Keratinocyte (primary cell): ENCODE measurements at regions not wholly inside any gene's neighbourhood (a gene's known extent, or its start where the extent isn't known, plus 50 kb on each side); places are given as distances from the start of the nearest gene placed in this dataset.

Experiments
- DNase-seq: peaks from one replicate; pipeline ENCODE4 v3.0.0-alpha.2; 2011; ENCODE audit warnings: low read depth, missing footprints, low spot score
- FAIRE-seq: peaks from 2 replicates; lab custom pipeline; 2011; peaks lifted over from hg19 to GRCh38; lab: Jason Lieb, UNC
- H2AFZ ChIP-seq: 2 replicates; pipeline ENCODE4 v1.6.0; 2012; ENCODE audit warnings: low read length, control low read depth, inconsistent platforms; ENCODE audit not compliant: control insufficient read depth
- H3K27ac ChIP-seq: 2 replicates; pipeline ENCODE4 v1.5.1; 2011; ENCODE audit warnings: low read length; ENCODE audit not compliant: control insufficient read depth, insufficient read depth
- H3K27me3 ChIP-seq: 3 replicates; pipeline ENCODE4 v1.6.0; 2011; ENCODE audit warnings: low read length; ENCODE audit not compliant: control insufficient read depth, insufficient read depth; ENCODE audit errors: extremely low read depth
- H3K36me3 ChIP-seq, 2 experiments: 2 replicates in 1 of 2; 3 replicates in 1 of 2; pipeline ENCODE4 v1.5.1; 2011; ENCODE audit warnings: low read length in 2 of 2, mild to moderate bottlenecking in 1 of 2; ENCODE audit not compliant: control insufficient read depth in 2 of 2, insufficient read depth in 2 of 2; ENCODE audit errors: extremely low read depth in 1 of 2
- H3K4me1 ChIP-seq: 3 replicates; pipeline ENCODE4 v1.5.1; 2011; ENCODE audit warnings: low read length; ENCODE audit not compliant: control insufficient read depth, insufficient read depth; ENCODE audit errors: extremely low read depth
- H3K4me2 ChIP-seq: 3 replicates; pipeline ENCODE4 v1.6.0; 2011; ENCODE audit warnings: low read depth, low read length; ENCODE audit not compliant: control insufficient read depth, insufficient read depth; ENCODE audit errors: extremely low read depth
- H3K4me3 ChIP-seq, 3 experiments: fragments of 200-600 bp in 1 of 3; sonication (generic) in 1 of 3; 2 replicates in 2 of 3; 3 replicates in 1 of 3; pipeline ENCODE4 v1.5.1; 2011 to 2016; ENCODE audit warnings: low read length in 3 of 3, mild to moderate bottlenecking in 3 of 3, control low read depth in 2 of 3, inconsistent platforms in 1 of 3, low read depth in 1 of 3, mixed read lengths in 1 of 3, mixed run types in 1 of 3, moderate library complexity in 1 of 3; ENCODE audit not compliant: control insufficient read depth in 2 of 3, insufficient read depth in 2 of 3; ENCODE audit errors: extremely low read depth in 1 of 3
- H3K79me2 ChIP-seq: 2 replicates; pipeline ENCODE4 v1.6.0; 2012; ENCODE audit warnings: low read length; ENCODE audit not compliant: control insufficient read depth, insufficient read depth
- H3K9ac ChIP-seq: 3 replicates; pipeline ENCODE4 v1.6.0; 2011; ENCODE audit warnings: low read length; ENCODE audit not compliant: control insufficient read depth, insufficient read depth; ENCODE audit errors: extremely low read depth
- H3K9me1 ChIP-seq: 3 replicates; pipeline ENCODE4 v1.6.0; 2011; ENCODE audit warnings: low read length; ENCODE audit not compliant: control insufficient read depth, insufficient read depth; ENCODE audit errors: extremely low read depth
- H3K9me3 ChIP-seq: 2 replicates; pipeline ENCODE4 v1.5.1; 2012; ENCODE audit warnings: low read depth, low read length; ENCODE audit not compliant: control insufficient read depth
- H4K20me1 ChIP-seq: 3 replicates; pipeline ENCODE4 v1.6.0; 2011; ENCODE audit warnings: low read length; ENCODE audit not compliant: control insufficient read depth, insufficient read depth; ENCODE audit errors: extremely low read depth
- CTCF ChIP-seq, 3 experiments: IDR thresholded peaks in 1 of 3; conservative IDR thresholded peaks in 1 of 3; optimal IDR thresholded peaks in 1 of 3; 2 replicates in 2 of 3; 3 replicates in 1 of 3; pipeline versions ENCODE3 to v1.5.1; 2011; ENCODE audit warnings: low read length in 3 of 3, mild to moderate bottlenecking in 3 of 3, moderate library complexity in 2 of 3, control low read depth in 1 of 3, inconsistent platforms in 1 of 3; ENCODE audit not compliant: insufficient read depth in 2 of 3; ENCODE audit errors: extremely low read depth in 1 of 3
- EZH2 ChIP-seq: IDR thresholded peaks from one replicate; pipeline ENCODE4 v1.6.1; 2012; ENCODE audit warnings: inconsistent platforms, mild to moderate bottlenecking, low read length, moderate library complexity
- dilution Hi-C: fragments of 300-500 bp; cut with MboI; formaldehyde crosslinking; loops from one replicate; pipeline ENCODE4 v1.7.0; 2020; ENCODE audit warnings: low sequenced_read_pairs; ENCODE audit not compliant: extremely low pct_ligation_motif_present

DNA sequence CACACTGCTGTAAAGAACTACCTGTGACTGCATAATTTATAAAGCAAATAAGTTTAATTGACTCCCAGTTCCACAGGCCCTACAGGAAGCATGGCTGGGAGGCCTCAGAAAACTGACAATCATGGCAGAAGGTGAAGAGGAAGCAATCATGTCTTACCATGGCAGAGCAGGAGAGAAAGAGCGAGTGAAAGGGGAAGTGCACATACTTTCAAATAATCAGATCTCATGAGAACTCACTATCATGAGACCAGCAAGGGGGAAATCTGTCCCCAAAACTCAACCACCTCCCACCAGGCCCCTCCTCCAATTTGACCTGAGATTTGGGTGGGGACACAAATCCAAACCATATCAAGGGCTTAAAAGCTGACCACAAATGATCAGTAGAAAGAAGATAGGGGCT, 493.2 kb downstream of the PTPRC start:
- Histone ChIP-seq H3K9ac (no peak overlapping the region), H3K79me2 (no peaks in the 10 kb centered on the region), H3K4me1 (no peaks in the 10 kb centered on the region), H3K27ac (no peak overlapping the region), H3K4me3 (no peak overlapping the region), H3K9me3 (no peaks in the 10 kb centered on the region), H3K36me3 (no peaks in the 10 kb centered on the region), H4K20me1 (no peaks in the 10 kb centered on the region), H3K27me3 (no peaks in the 10 kb centered on the region), H2AFZ (no peak overlapping the region), H3K9me1 (no peaks in the 10 kb centered on the region), H3K4me2 (no peak overlapping the region)
- dilution Hi-C loops, result no loop called here
- TF ChIP-seq EZH2, result no peak
- TF ChIP-seq CTCF (optimal IDR thresholded peaks at IDR 0.05 in 1 of 3, IDR thresholded peaks at IDR 0.05 in 1 of 3, conservative IDR thresholded peaks at IDR 0.05 in 1 of 3; ENCODE audit: extremely low read depth in 1 of 3, insufficient read depth in 2 of 3, low read length in 3 of 3), result no peak
- no peak for DNase-seq
- FAIRE-seq, result no peak

DNA sequence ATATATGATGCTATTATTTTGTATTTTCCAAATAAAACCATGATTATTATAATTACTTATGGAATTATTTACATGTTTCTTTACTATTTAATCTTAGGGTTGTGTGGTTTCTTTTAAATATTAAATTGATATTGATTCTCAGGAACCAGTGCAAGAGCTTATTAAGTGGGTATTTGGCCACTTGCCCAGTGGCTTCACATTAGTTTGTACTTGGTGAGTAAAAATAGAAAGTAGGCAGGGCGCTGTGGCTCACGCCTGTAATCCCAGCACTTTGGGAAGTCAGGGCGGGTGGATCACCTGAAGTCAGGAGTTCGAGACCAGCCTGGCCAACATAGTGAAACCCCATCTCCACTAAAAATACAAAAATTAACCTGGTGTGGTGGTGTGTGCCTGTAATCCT, 497.1 kb downstream of the PTPRC start:
- H3K9me3 ChIP-seq, result no peaks in the 10 kb centered on the region
- no peaks in the 10 kb centered on the region for H3K27me3 ChIP-seq
- no peaks in the 10 kb centered on the region for H4K20me1 ChIP-seq
- no peaks in the 10 kb centered on the region for H3K9me1 ChIP-seq
- no peaks in the 10 kb centered on the region for H3K36me3 ChIP-seq
- no peak overlapping the region for H3K27ac ChIP-seq
- no peaks in the 10 kb centered on the region for H3K79me2 ChIP-seq
- no peak overlapping the region for H3K4me3 ChIP-seq
- TF ChIP-seq CTCF (optimal IDR thresholded peaks at IDR 0.05 in 1 of 3, IDR thresholded peaks at IDR 0.05 in 1 of 3, conservative IDR thresholded peaks at IDR 0.05 in 1 of 3; ENCODE audit: extremely low read depth in 1 of 3, insufficient read depth in 2 of 3, low read length in 3 of 3), result no peak
- no peak for TF ChIP-seq EZH2
- no peaks in the 10 kb centered on the region for H3K4me1 ChIP-seq
- dilution Hi-C loops, result no loop called here
- no peak overlapping the region for H3K9ac ChIP-seq
- DNase-seq (no peak), FAIRE-seq (no peak)
- no peak overlapping the region for H2AFZ ChIP-seq
- H3K4me2 ChIP-seq, result no peak overlapping the region
